ENCODE measurements at regions not wholly inside any gene's neighbourhood (a gene's known extent, or its start where the extent isn't known, plus 50 kb on each side); places are given as distances from the start of the nearest gene placed in this dataset.
"Not testable (repeated sequence)": the region's sequence is repeated elsewhere in the genome, so short reads cannot be mapped to it uniquely, and the experiment has no call there.

- no peaks in the 10 kb centered on the region for H3K9me3 ChIP-seq (ENCODE audit: control insufficient read depth in 4 of 4, low read length in 3 of 4)
- H3K4me3 ChIP-seq (ENCODE audit: low read depth in 1 of 3, low read length in 3 of 3): no peak overlapping the region
- no peaks in the 10 kb centered on the region for H3K36me3 ChIP-seq (ENCODE audit: control insufficient read depth in 4 of 4, insufficient read depth in 3 of 4, low read depth in 1 of 4, low read length in 3 of 4)
- no peak overlapping the region for H3K9ac ChIP-seq (ENCODE audit: low read depth in 1 of 2, low read length in 2 of 2)
- WGBS: 93% methylated on average over 2 of the region's 2 CpGs
- H3K27ac ChIP-seq (ENCODE audit: low read depth in 1 of 2, low read length in 2 of 2): no peak overlapping the region
- no peak for DNase-seq (ENCODE audit: low spot score)
- TF ChIP-seq MAX (IDR thresholded peaks at IDR 0.05) (no peak), RXRA (IDR thresholded peaks at IDR 0.05) (no peak), REST (IDR thresholded peaks at IDR 0.05) (no peak), HNF4A (conservative IDR thresholded peaks at IDR 0.05) (no peak), FOXA2 (IDR thresholded peaks at IDR 0.05) (no peak), NR2F2 (IDR thresholded peaks at IDR 0.05) (no peak), RAD21 (IDR thresholded peaks at IDR 0.05) (no peak), YY1 (IDR thresholded peaks at IDR 0.05) (no peak), HNF4G (IDR thresholded peaks at IDR 0.05) (no peak), ATF3 (IDR thresholded peaks at IDR 0.05) (no peak), CTCF (IDR thresholded peaks at IDR 0.05; ENCODE audit: low read depth, low read length, missing input control) (no peak), JUND (IDR thresholded peaks at IDR 0.05) (no peak), SP1 (IDR thresholded peaks at IDR 0.05) (no peak), TAF1 (conservative IDR thresholded peaks at IDR 0.05) (no peak), ZBTB33 (IDR thresholded peaks at IDR 0.05) (no peak), EGR1 (IDR thresholded peaks at IDR 0.05; ENCODE audit: low read depth in 2 of 2) (no peak), GABPA (IDR thresholded peaks at IDR 0.05 in 1 of 2, conservative IDR thresholded peaks at IDR 0.05 in 1 of 2) (no peak)
- H3K4me1 ChIP-seq (ENCODE audit: control insufficient read depth in 4 of 4, insufficient read depth in 4 of 4, low read length in 3 of 4): no peaks in the 10 kb centered on the region
- H3K27me3 ChIP-seq (ENCODE audit: control insufficient read depth in 4 of 4, insufficient read depth in 4 of 4, low read length in 3 of 4): no peaks in the 10 kb centered on the region
Observed at GRCh38 chr3:135426508-135426907, 539.0 kb upstream of the PPP2R3A start.

GRCh38 chr3:135432402-135432801 is 533.1 kb upstream of the PPP2R3A start:
- TF ChIP-seq NR2F2 (IDR thresholded peaks at IDR 0.05): no peak
- Histone ChIP-seq H3K4me3 (ENCODE audit: low read depth in 1 of 3, low read length in 3 of 3) (no peak overlapping the region), H3K9ac (ENCODE audit: low read depth in 1 of 2, low read length in 2 of 2) (no peak overlapping the region), H3K27ac (ENCODE audit: low read depth in 1 of 2, low read length in 2 of 2) (no peak overlapping the region), H3K4me1 (ENCODE audit: control insufficient read depth in 4 of 4, insufficient read depth in 4 of 4, low read length in 3 of 4) (no peaks in the 10 kb centered on the region), H3K9me3 (ENCODE audit: control insufficient read depth in 4 of 4, low read length in 3 of 4) (no peaks in the 10 kb centered on the region), H3K36me3 (ENCODE audit: control insufficient read depth in 4 of 4, insufficient read depth in 3 of 4, low read depth in 1 of 4, low read length in 3 of 4) (no peaks in the 10 kb centered on the region), H3K27me3 (ENCODE audit: control insufficient read depth in 4 of 4, insufficient read depth in 4 of 4, low read length in 3 of 4) (peaks cover 0 to 4% (median 0%) of the 10 kb centered on the region in 4 donors)
- no peak for DNase-seq (ENCODE audit: low spot score)
- WGBS: 85% methylated on average over 2 of the region's 2 CpGs

- H3K27me3 ChIP-seq (ENCODE audit: control insufficient read depth in 4 of 4, insufficient read depth in 4 of 4, low read length in 3 of 4); DNase-seq (ENCODE audit: low spot score); H3K27ac ChIP-seq (ENCODE audit: low read depth in 1 of 2, low read length in 2 of 2); H3K9me3 ChIP-seq (ENCODE audit: control insufficient read depth in 4 of 4, low read length in 3 of 4); H3K4me3 ChIP-seq (ENCODE audit: low read depth in 1 of 3, low read length in 3 of 3); H3K4me1 ChIP-seq (ENCODE audit: control insufficient read depth in 4 of 4, insufficient read depth in 4 of 4, low read length in 3 of 4); H3K36me3 ChIP-seq (ENCODE audit: control insufficient read depth in 4 of 4, insufficient read depth in 3 of 4, low read depth in 1 of 4, low read length in 3 of 4); H3K9ac ChIP-seq (ENCODE audit: low read depth in 1 of 2, low read length in 2 of 2): not testable (repeated sequence)
- 66% methylated on average over 16 of the region's 18 CpGs for WGBS
Observed at GRCh38 chr3:135438889-135439597, 526.5 kb upstream of the PPP2R3A start.

- not testable (repeated sequence) for H3K9me3 ChIP-seq (ENCODE audit: control insufficient read depth in 4 of 4, low read length in 3 of 4); DNase-seq (ENCODE audit: low spot score); H3K27me3 ChIP-seq (ENCODE audit: control insufficient read depth in 4 of 4, insufficient read depth in 4 of 4, low read length in 3 of 4); H3K4me1 ChIP-seq (ENCODE audit: control insufficient read depth in 4 of 4, insufficient read depth in 4 of 4, low read length in 3 of 4); H3K27ac ChIP-seq (ENCODE audit: low read depth in 1 of 2, low read length in 2 of 2); H3K9ac ChIP-seq (ENCODE audit: low read depth in 1 of 2, low read length in 2 of 2); H3K4me3 ChIP-seq (ENCODE audit: low read depth in 1 of 3, low read length in 3 of 3); H3K36me3 ChIP-seq (ENCODE audit: control insufficient read depth in 4 of 4, insufficient read depth in 3 of 4, low read depth in 1 of 4, low read length in 3 of 4)
- WGBS: 72% methylated on average over 7 of the region's 7 CpGs
Observed at GRCh38 chr3:135439632-135440031, 525.9 kb upstream of the PPP2R3A start.

All from liver (tissue), 8 donors.